Gastrocnemius medialis (tissue), 4 donors: ENCODE measurements at regions not wholly inside any gene's neighbourhood (a gene's known extent, or its start where the extent isn't known, plus 50 kb on each side); places are given as distances from the start of the nearest gene placed in this dataset.
"Not testable (repeated sequence)": the region's sequence is repeated elsewhere in the genome, so short reads cannot be mapped to it uniquely, and the experiment has no call there.

Experiments used
- ATAC-seq, 2 donors: fragments of 150-250 bp; one replicate each; pipeline ENCODE4 v1.9.1; 2016
- DNase-seq, 2 donors: peaks; one replicate each; pipeline ENCODE4 v3.0.0-alpha.2; 2019
- H3K27ac ChIP-seq, 4 donors: fragments of 200-600 bp; sonication (generic); 1 replicate in 1 of 4; 2 replicates in 3 of 4; pipeline ENCODE4 v1.5.1; 2016 to 2018; ENCODE audit warnings: mild to moderate bottlenecking in 2 of 4, moderate library complexity in 1 of 4
- H3K27me3 ChIP-seq, 3 donors: fragments of 200-600 bp; sonication (generic) in 2 of 3; 1 replicate in 1 of 3; 2 replicates in 2 of 3; pipeline versions ENCODE4 v1.5.1 to v1.6.0; 2016 to 2019; ENCODE audit warnings: mild to moderate bottlenecking in 1 of 3, moderate library complexity in 1 of 3
- H3K36me3 ChIP-seq, 2 donors: fragments of 200-600 bp; sonication (generic) in 1 of 2; one replicate each; pipeline ENCODE4 v1.5.1; 2017 to 2018
- H3K4me1 ChIP-seq, 2 donors: fragments of 200-600 bp; sonication (generic) in 1 of 2; one replicate each; pipeline ENCODE4 v1.5.1; 2016 to 2017; ENCODE audit warnings: mild to moderate bottlenecking in 2 of 2
- H3K4me3 ChIP-seq, 4 donors: fragments of 200-600 bp; sonication (generic) in 3 of 4; 1 replicate in 1 of 4; 2 replicates in 3 of 4; pipeline ENCODE4 v1.5.1; 2016 to 2019; ENCODE audit warnings: mild to moderate bottlenecking in 2 of 4
- H3K9me3 ChIP-seq, 3 donors: fragments of 200-600 bp; sonication (generic) in 2 of 3; 1 replicate in 1 of 3; 2 replicates in 2 of 3; pipeline ENCODE4 v1.5.1; 2016 to 2019
- POLR2A ChIP-seq, 2 donors: fragments of 450-650 bp; IDR thresholded peaks; one replicate each; pipeline ENCODE4 v1.6.1; 2017; ENCODE audit warnings: antibody characterized with exemption in 2 of 2, mild to moderate bottlenecking in 2 of 2, moderate library complexity in 2 of 2
- in situ Hi-C, 4 donors: fragments of 200-750 bp; cut with MboI; loops; one replicate each; pipeline versions ENCODE4 v1.15.0 to v1.8.0; 2017; ENCODE audit warnings: low sequenced_read_pairs in 4 of 4
- intact Hi-C: fragments of 100-400 bp; cut with DNase I; formaldehyde crosslinking; loops from one replicate; pipeline ENCODE4 v1.15.1; 2023; ENCODE audit warnings: low total_unique reads
- TF ChIP-seq, protein P1 (sequence below), 5 experiments: fragments of 450-650 bp in 3 of 5; fragments of 200-600 bp in 2 of 5; sonication (generic) in 2 of 5; IDR thresholded peaks in 4 of 5; conservative IDR thresholded peaks in 1 of 5; 1 replicate in 4 of 5; 2 replicates in 1 of 5; pipeline ENCODE4 v1.5.1; 2016 to 2019; ENCODE audit warnings: antibody characterized with exemption in 5 of 5, mild to moderate bottlenecking in 3 of 5, moderate library complexity in 3 of 5

- H3K27ac ChIP-seq: no peak overlapping the region
- TF ChIP-seq POLR2A (IDR thresholded peaks at IDR 0.05): no peak
- no peak for DNase-seq
- no peaks in the 10 kb centered on the region for H3K36me3 ChIP-seq
- no peak for ATAC-seq
- no peaks in the 10 kb centered on the region for H3K4me1 ChIP-seq
- no peak overlapping the region for H3K4me3 ChIP-seq
- H3K27me3 ChIP-seq: no peaks in the 10 kb centered on the region
- in situ Hi-C loops: no loop called here
- H3K9me3 ChIP-seq: peaks cover 0 to 5% (median 0%) of the 10 kb centered on the region in 3 donors
- intact Hi-C loops: no loop called here
Measured at GRCh38 chr10:9449530-9449929, 1395.0 kb downstream of the GATA3 start.

GRCh38 chr10:9450801-9451200, 1396.3 kb downstream of the GATA3 start:
- no peak for TF ChIP-seq POLR2A (IDR thresholded peaks at IDR 0.05)
- TF ChIP-seq, protein P1, sequence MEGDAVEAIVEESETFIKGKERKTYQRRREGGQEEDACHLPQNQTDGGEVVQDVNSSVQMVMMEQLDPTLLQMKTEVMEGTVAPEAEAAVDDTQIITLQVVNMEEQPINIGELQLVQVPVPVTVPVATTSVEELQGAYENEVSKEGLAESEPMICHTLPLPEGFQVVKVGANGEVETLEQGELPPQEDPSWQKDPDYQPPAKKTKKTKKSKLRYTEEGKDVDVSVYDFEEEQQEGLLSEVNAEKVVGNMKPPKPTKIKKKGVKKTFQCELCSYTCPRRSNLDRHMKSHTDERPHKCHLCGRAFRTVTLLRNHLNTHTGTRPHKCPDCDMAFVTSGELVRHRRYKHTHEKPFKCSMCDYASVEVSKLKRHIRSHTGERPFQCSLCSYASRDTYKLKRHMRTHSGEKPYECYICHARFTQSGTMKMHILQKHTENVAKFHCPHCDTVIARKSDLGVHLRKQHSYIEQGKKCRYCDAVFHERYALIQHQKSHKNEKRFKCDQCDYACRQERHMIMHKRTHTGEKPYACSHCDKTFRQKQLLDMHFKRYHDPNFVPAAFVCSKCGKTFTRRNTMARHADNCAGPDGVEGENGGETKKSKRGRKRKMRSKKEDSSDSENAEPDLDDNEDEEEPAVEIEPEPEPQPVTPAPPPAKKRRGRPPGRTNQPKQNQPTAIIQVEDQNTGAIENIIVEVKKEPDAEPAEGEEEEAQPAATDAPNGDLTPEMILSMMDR (IDR thresholded peaks at IDR 0.05 in 4 of 5, conservative IDR thresholded peaks at IDR 0.05 in 1 of 5): no peak
- Histone ChIP-seq H3K4me3 (no peak overlapping the region), H3K9me3 (peaks cover 0 to 5% (median 0%) of the 10 kb centered on the region in 3 donors), H3K36me3 (no peaks in the 10 kb centered on the region), H3K27me3 (no peaks in the 10 kb centered on the region), H3K4me1 (no peaks in the 10 kb centered on the region), H3K27ac (no peak overlapping the region)
- intact Hi-C loops: no loop called here
- DNase-seq (no peak), ATAC-seq (no peak)
- in situ Hi-C loops: no loop called here

DNA sequence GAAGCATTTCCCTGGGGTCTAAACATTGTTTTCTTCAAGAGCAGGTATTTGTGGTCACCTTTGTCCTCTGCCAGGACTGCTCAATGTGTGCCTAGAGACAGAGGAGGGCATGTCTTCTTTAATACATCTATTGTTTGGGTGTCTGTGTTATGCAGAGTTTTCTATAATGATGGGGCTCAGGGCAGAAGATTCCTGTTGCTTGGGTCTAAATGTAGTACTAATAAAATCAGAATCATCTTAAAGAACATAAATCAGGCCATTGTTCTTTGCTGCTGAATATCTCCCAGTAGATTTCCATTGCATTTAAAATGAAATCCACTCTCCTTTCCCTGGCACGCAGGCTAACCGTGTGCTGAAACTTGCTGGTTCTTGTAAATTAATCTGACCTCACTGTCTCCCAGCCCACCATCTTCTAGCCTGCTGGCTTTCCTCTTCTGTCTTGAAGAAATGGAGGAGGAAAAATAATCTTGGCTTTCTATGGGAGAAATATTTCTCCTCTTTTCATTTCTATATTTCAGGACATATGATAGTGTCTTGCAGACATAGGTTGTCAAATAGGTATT, 1396.8 kb downstream of the GATA3 start:
- in situ Hi-C loops (no loop called here), intact Hi-C loops (no loop called here)

GRCh38 chr10:9452056-9452455, 1397.6 kb downstream of the GATA3 start:
- Histone ChIP-seq H3K27me3 (no peaks in the 10 kb centered on the region), H3K4me1 (no peaks in the 10 kb centered on the region), H3K27ac (no peak overlapping the region), H3K36me3 (no peaks in the 10 kb centered on the region), H3K4me3 (no peak overlapping the region), H3K9me3 (peaks cover 0 to 5% (median 0%) of the 10 kb centered on the region in 3 donors)
- ATAC-seq: no peak
- TF ChIP-seq, protein P1 (IDR thresholded peaks at IDR 0.05 in 4 of 5, conservative IDR thresholded peaks at IDR 0.05 in 1 of 5): no peak
- no peak for TF ChIP-seq POLR2A (IDR thresholded peaks at IDR 0.05)
- in situ Hi-C loops (no loop called here), intact Hi-C loops (no loop called here)
- DNase-seq: no peak

More for the DNA sequence above, 1396.8 kb downstream of the GATA3 start:
- TF ChIP-seq, protein P1 (IDR thresholded peaks at IDR 0.05 in 4 of 5, conservative IDR thresholded peaks at IDR 0.05 in 1 of 5): no peak
- TF ChIP-seq POLR2A (IDR thresholded peaks at IDR 0.05): no peak
- peaks cover 0 to 5% (median 0%) of the 10 kb centered on the region in 3 donors for H3K9me3 ChIP-seq
- H3K27me3 ChIP-seq: no peaks in the 10 kb centered on the region
- no peaks in the 10 kb centered on the region for H3K36me3 ChIP-seq
- no peak overlapping the region for H3K27ac ChIP-seq
- DNase-seq (no peak), ATAC-seq (no peak)
- H3K4me1 ChIP-seq: no peaks in the 10 kb centered on the region
- H3K4me3 ChIP-seq: no peak overlapping the region

DNA sequence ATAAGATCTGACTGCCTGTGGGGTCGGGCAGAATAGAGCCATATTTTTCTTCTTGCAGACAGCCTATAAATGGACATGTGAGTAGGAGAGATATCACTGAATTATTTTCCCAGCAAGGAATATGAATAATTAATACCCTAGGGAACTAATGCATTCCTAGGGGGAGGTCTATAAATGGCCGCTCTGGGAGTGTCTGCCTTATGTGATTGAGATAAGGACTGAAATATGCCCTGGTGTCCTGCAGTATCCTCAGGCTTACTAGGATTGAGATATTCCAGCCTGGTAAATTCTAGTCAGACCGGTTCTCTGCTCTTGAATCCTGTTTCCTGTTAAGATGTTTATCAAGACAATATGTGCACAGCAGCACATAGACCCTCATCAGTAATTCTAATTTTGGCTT, 1399.4 kb downstream of the GATA3 start:
- H3K27me3 ChIP-seq, ATAC-seq, H3K4me3 ChIP-seq, in situ Hi-C loops, DNase-seq, intact Hi-C loops, H3K27ac ChIP-seq, H3K9me3 ChIP-seq, H3K4me1 ChIP-seq, H3K36me3 ChIP-seq: not testable (repeated sequence)

DNA sequence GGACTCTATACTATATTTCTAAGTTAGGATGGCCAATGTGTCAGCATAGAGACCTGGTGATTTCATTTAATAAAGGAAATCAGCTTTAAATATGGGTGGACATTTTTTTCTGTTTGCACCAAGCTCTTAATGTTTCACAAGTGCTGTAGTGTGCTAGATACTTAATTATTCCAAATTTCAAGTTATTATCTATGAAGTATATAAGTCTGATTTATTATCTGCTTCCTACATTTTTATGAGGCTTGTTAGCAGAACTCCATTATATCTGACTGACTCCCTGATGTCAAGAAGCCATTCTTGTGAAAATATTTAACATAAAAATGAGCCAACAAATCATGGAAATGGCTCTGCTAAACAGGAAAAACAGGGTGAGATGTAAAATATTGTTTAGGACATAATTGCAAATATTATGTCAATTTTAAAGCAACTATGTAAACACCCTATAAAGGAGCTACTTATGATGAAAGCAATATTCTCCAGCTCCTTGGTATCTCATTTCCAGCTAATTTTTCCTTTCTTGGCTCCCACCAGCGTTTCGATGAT, 1415.2 kb downstream of the GATA3 start:
- no peaks in the 10 kb centered on the region for H3K27me3 ChIP-seq
- H3K9me3 ChIP-seq: no peaks in the 10 kb centered on the region
- in situ Hi-C loops: no loop called here
- H3K4me1 ChIP-seq: no peaks in the 10 kb centered on the region
- intact Hi-C loops: no loop called here
- DNase-seq (no peak), ATAC-seq (no peak)
- no peak overlapping the region for H3K27ac ChIP-seq
- H3K36me3 ChIP-seq: no peaks in the 10 kb centered on the region
- no peak overlapping the region for H3K4me3 ChIP-seq
- TF ChIP-seq POLR2A (IDR thresholded peaks at IDR 0.05): no peak
- TF ChIP-seq, protein P1 (IDR thresholded peaks at IDR 0.05 in 4 of 5, conservative IDR thresholded peaks at IDR 0.05 in 1 of 5): no peak
